GM19240 (cell line): ENCODE measurements at regions not wholly inside any gene's neighbourhood (a gene's known extent, or its start where the extent isn't known, plus 50 kb on each side); places are given as distances from the start of the nearest gene placed in this dataset.

Experiments
- DNase-seq: peaks from one replicate; pipeline ENCODE4 v3.0.0; 2011; ENCODE audit warnings: low spot score; ENCODE audit not compliant: insufficient read length

DNA sequence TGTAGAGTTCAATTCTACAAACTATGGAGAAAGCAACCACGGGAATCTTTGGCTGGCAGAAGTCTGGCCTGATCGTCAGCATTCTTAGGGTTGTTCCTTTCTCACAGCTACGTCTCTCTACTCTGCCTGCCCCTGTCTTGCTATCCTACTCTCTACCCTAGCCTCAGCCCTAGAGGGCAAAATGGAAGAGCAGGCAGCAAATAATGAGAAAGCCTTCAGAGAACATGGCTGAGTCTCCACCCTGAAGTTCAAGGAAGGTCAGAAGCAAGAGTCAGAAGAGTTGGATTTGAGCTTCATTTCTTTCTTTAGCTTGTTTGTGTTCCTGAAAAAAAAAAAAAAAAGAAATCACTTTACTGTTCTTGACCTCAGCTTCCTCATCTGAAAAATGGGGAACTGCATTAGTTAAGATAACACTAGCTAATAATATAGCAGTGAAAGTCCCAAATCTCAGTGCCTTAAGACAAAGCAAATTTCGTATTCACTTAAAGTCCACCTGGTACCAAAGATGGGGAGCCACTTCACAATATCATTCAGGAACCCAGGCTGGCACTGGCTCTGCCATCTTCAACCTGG is 50.2 kb upstream of the CCND2 start:
- DNase-seq: no peak

DNA sequence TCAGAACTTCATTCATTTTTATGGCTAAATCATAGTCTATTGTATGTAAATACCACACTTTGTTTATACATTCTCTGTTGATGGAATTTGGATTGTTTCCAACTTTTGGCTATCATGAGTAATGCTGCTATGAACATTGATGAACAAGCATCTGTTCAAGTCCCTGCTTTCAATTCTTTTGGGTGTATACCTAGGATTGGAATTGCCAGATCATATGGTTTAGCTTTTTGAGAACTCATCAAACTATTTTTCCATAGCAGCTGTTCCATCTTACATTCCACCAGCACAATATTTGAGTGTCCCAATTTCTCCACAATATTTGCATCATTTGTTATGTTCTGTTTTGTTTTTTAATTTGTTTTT is 52.3 kb upstream of the CCND2 start:
- no peak for DNase-seq

DNA sequence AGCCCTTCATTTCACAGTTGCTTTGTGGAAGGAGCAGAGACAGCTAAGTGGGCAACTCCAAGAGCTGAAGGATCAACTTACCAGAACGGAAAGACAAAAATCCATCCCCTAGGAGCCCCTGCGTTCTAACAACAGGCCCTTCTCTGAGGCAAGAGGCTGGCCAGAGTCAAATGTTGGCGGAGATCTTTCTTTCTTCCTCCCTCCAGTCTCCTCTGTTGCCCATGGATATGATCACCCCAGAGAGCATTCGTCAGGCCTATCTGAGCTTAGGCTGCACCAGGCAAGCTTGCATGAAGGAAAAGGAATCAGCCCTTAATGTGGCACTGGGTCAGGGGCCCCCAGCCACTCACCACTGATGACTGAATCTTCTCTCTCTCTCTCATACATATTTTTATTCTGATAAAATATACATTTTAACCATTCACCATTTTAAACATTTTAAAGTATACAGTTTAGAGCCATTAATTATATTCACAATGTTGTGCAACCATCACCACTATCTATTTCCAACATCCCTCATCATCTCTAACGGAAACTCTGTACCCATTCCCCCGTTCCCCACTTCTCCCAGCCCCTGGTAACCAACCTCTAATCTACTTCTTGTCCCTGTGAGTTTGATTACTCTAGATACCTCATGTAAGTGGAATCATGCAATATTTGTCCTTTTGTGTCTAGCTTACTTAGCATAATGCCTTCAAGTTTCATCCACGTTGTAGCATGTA is 52.9 kb upstream of the CCND2 start:
- DNase-seq: no peak

DNA sequence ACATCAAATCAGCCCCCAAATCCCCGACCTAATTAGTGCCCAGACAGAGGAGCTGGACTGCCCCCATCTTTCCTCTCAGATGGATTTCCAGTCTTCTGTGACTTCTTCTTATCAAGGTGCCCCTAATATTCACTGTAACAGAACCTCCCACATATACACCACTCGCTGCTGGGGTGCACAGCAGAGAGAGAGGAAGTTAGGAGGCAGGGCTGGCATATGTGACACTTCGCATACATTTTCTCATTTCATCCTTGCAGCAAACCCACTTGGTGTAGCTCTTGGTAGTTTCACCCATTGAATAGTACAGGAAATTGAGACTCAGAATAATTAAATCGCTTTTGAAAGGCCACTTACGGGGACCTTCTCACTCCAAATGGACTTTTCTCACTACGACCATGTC is 56.5 kb upstream of the CCND2 start:
- DNase-seq: no peak

GRCh38 chr12:4216187-4216927 is 57.2 kb upstream of the CCND2 start:
- no peak for DNase-seq

- DNase-seq: peak; percentile 45
These were observed 58.1 kb upstream of the CCND2 start for GRCh38 chr12:4215229-4216186.

- DNase-seq: no peak
These were observed 58.7 kb upstream of the CCND2 start for GRCh38 chr12:4214877-4215228.

- no peak for DNase-seq
These were observed 60.1 kb upstream of the CCND2 start for GRCh38 chr12:4213471-4213870.

GRCh38 chr12:4212845-4213244 is 60.7 kb upstream of the CCND2 start:
- DNase-seq: no peak

DNA sequence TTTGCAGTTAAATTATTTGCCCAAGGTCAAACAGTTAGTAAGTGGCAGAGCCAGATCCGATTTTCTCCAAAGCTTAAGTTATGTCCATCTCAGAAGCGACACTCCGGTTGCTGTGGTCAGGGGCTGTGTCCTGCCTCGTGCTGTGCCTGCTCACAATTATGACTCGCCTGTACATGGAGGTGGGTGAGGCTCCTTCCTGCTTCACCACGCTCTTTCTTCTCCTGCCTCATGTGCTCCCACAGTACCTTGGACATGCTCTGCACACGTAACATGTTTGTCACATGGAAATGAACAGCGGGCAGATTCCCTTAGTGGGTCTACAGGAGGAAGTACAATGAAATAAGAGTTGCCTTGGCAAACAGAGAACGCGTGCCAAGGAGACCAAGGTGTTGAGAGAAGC is 62.2 kb upstream of the CCND2 start:
- no peak for DNase-seq

- no peak for DNase-seq
These were observed 63.4 kb upstream of the CCND2 start for GRCh38 chr12:4210183-4210582.

GRCh38 chr12:4206470-4206869 is 67.1 kb upstream of the CCND2 start:
- no peak for DNase-seq

DNA sequence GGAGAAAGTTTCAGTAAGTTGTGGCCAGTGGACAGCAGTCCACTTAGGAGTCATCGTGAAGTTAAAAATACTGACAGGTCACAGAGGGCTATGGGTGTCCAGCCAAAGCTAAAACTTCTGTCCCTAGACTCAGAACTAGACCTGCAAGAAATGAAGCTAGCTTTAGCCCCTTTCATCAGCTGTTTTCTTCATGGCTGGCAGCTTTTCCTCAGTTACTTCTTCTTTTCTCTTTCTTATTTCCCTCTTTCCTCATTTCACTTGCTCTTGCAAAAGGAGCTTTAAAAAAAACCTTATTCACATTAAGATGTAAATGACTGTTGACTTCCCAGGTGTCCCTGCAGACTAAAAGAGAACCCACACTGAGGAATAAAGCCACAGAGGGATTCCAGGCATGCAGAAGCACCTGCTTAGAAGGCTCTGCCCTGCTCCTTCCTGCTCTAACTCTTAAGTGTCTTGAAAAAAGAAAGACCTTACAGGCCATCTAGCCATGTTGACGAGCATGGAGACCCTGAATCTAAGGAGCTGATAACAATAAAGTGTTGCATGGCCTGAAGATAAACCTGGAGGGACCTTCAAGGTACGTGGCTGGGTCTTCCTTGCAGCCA is 69.7 kb upstream of the CCND2 start:
- no peak for DNase-seq

GRCh38 chr12:4202918-4203317 is 70.6 kb upstream of the CCND2 start:
- DNase-seq: no peak

DNA sequence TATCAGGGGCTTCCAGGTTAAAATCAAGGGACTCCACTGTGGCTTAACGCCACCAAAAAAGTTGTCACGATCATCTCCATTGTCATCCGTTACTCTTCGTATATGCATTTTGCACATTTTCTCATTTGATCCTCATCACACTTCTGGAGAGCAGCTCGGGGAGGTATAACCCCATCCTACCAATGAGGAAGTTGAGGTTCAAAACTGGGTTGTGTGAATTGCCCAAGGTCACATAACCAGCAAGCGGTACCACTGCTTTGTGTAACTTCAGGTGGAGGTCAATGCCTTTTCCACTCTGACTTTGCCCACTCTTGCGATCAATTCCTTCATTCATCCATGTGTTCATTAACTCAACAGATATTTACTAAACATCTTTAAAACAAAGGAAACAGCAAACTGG is 71.1 kb upstream of the CCND2 start:
- DNase-seq: no peak

GRCh38 chr12:4201333-4202100 is 72.0 kb upstream of the CCND2 start:
- DNase-seq: no peak

- no peak for DNase-seq
These were observed 75.4 kb upstream of the CCND2 start for GRCh38 chr12:4197922-4198763.

DNA sequence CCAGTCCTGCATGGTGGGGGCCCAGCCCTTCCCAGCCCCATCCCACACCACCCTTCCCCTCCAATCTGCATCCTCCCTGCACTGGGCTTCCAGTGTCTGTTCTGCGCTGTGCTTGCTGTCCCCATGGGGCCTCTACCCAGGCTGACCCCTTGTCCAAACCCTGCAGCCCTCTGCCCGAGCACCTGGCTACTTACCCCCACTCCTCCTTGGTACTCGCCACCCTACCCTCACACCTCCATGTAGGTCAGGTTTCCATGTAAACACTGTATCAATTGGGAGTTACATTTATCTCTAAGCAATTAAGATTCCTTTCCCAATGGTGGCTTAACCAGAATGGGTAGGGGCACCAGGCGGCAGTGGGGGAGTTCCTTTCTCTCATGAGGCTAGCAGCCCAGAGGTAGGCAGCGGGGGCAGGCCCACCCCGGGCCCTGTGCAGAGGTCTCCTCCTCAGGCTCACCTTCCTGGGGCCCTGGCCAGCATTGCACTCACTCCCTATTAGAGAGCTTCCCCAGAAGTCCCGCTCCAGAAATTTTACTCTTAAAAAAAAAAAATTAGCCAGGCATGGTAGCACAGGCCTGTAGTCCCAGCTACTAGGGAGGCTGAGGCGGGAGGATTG is 76.6 kb upstream of the CCND2 start:
- no peak for DNase-seq

GRCh38 chr12:4194668-4195067 is 78.9 kb upstream of the CCND2 start:
- no peak for DNase-seq
